Breast epithelium (tissue), 4 donors: ENCODE measurements at regions not wholly inside any gene's neighbourhood (a gene's known extent, or its start where the extent isn't known, plus 50 kb on each side); places are given as distances from the start of the nearest gene placed in this dataset.
"Not testable (repeated sequence)": the region's sequence is repeated elsewhere in the genome, so short reads cannot be mapped to it uniquely, and the experiment has no call there.

Experiments used
- DNase-seq, 2 donors: peaks; one replicate each; pipeline ENCODE4 v3.0.0-alpha.2; 2019; ENCODE audit warnings: low spot score in 2 of 2
- H3K27ac ChIP-seq, 2 donors: fragments of 200-600 bp; sonication (generic) in 1 of 2; one replicate each; pipeline ENCODE4 v1.5.1; 2016 to 2019; ENCODE audit warnings: mild to moderate bottlenecking in 1 of 2
- H3K27me3 ChIP-seq, 2 donors: fragments of 200-600 bp; sonication (generic) in 1 of 2; one replicate each; pipeline versions ENCODE4 v1.5.1 to v1.6.0; 2017 to 2019; ENCODE audit warnings: control low read depth in 1 of 2, mild to moderate bottlenecking in 1 of 2
- H3K36me3 ChIP-seq: fragments of 200-600 bp; one replicate; pipeline ENCODE4 v1.5.1; 2019
- H3K4me1 ChIP-seq, 2 donors: fragments of 200-600 bp; sonication (generic); one replicate each; pipeline ENCODE4 v1.5.1; 2016 to 2019; ENCODE audit warnings: control low read depth in 1 of 2
- H3K4me3 ChIP-seq, 3 donors: fragments of 200-600 bp; sonication (generic); 1 replicate in 2 of 3; 2 replicates in 1 of 3; pipeline ENCODE4 v1.5.1; 2016 to 2019; ENCODE audit warnings: mild to moderate bottlenecking in 3 of 3, moderate library complexity in 2 of 3
- H3K9me3 ChIP-seq, 2 donors: fragments of 200-600 bp; sonication (generic) in 1 of 2; one replicate each; pipeline ENCODE4 v1.5.1; 2016 to 2019; ENCODE audit warnings: control low read depth in 1 of 2
- POLR2A ChIP-seq: fragments of 450-650 bp; IDR thresholded peaks from one replicate; pipeline ENCODE4 v1.6.1; 2016; ENCODE audit warnings: antibody characterized with exemption, mild to moderate bottlenecking, moderate library complexity
- POLR2AphosphoS5 ChIP-seq, 3 donors: sonication (generic); formaldehyde crosslinking; IDR thresholded peaks; one replicate each; pipeline ENCODE4 v1.6.1; 2017; ENCODE audit warnings: antibody characterized with exemption in 3 of 3
- intact Hi-C: fragments of 100-400 bp; cut with DNase I; formaldehyde crosslinking; loops from one replicate; pipeline ENCODE4 v1.15.1; 2023; ENCODE audit warnings: low total_unique reads
- TF ChIP-seq, protein P1 (sequence below), 3 donors: fragments of 450-650 bp; IDR thresholded peaks; one replicate each; pipeline ENCODE4 v1.5.1; 2016 to 2017; ENCODE audit warnings: antibody characterized with exemption in 3 of 3, mild to moderate bottlenecking in 3 of 3, moderate library complexity in 3 of 3

DNA sequence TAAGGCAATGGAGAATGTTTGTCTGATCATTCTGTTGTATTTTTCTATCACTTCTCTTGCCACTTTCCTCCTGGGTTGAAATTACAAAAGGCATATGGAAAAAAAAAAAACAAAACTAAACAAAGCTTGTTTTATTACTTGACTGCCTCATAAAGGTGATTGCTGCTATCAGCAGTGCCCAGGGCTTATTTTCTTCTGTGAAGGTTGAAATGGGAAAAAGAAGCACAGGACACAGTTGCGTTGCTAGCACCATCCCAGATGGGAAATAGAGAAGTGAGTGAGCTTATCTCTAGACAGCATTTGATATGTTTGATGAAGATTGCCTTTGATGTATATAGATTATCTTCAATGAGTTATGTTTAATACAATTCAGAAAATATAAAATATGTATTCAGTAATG is 633.8 kb upstream of the ZNF804A start:
- intact Hi-C loops, result no loop called here
- H3K27me3 ChIP-seq, result no peaks in the 10 kb centered on the region
- TF ChIP-seq, protein P1, sequence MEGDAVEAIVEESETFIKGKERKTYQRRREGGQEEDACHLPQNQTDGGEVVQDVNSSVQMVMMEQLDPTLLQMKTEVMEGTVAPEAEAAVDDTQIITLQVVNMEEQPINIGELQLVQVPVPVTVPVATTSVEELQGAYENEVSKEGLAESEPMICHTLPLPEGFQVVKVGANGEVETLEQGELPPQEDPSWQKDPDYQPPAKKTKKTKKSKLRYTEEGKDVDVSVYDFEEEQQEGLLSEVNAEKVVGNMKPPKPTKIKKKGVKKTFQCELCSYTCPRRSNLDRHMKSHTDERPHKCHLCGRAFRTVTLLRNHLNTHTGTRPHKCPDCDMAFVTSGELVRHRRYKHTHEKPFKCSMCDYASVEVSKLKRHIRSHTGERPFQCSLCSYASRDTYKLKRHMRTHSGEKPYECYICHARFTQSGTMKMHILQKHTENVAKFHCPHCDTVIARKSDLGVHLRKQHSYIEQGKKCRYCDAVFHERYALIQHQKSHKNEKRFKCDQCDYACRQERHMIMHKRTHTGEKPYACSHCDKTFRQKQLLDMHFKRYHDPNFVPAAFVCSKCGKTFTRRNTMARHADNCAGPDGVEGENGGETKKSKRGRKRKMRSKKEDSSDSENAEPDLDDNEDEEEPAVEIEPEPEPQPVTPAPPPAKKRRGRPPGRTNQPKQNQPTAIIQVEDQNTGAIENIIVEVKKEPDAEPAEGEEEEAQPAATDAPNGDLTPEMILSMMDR (IDR thresholded peaks at IDR 0.05), result no peak
- TF ChIP-seq POLR2A, result no peak
- TF ChIP-seq POLR2AphosphoS5 (IDR thresholded peaks at IDR 0.05), result no peak
- DNase-seq, result no peak
- no peaks in the 10 kb centered on the region for H3K9me3 ChIP-seq
- H3K4me1 ChIP-seq, result no peaks in the 10 kb centered on the region
- H3K27ac ChIP-seq, result no peak overlapping the region
- no peaks in the 10 kb centered on the region for H3K36me3 ChIP-seq
- no peak overlapping the region for H3K4me3 ChIP-seq

DNA sequence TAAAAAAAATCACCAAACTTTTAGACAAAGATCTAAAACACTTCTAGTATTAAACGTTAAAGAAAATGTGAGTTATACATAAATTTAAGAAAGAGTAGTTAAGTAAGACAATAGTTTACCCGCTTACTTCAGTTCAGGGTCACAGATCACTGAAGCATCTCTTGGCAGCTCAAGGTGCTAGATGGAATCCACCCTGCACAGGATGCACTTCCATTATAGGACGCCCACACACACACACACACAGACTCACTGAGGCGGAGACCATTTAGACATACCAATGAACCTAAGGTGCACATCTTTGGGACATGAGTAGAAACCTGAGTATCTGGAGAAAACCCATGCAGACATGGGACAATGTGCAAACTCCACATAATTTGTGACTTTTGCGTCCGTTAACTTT is 630.6 kb upstream of the ZNF804A start:
- Histone ChIP-seq H3K9me3 (no peaks in the 10 kb centered on the region), H3K36me3 (no peaks in the 10 kb centered on the region), H3K4me3 (no peak overlapping the region), H3K4me1 (no peaks in the 10 kb centered on the region), H3K27me3 (no peaks in the 10 kb centered on the region), H3K27ac (no peak overlapping the region)
- TF ChIP-seq POLR2A, result no peak
- no peak for TF ChIP-seq POLR2AphosphoS5 (IDR thresholded peaks at IDR 0.05)
- TF ChIP-seq, protein P1 (IDR thresholded peaks at IDR 0.05), result no peak
- intact Hi-C loops, result no loop called here
- DNase-seq, result no peak

DNA sequence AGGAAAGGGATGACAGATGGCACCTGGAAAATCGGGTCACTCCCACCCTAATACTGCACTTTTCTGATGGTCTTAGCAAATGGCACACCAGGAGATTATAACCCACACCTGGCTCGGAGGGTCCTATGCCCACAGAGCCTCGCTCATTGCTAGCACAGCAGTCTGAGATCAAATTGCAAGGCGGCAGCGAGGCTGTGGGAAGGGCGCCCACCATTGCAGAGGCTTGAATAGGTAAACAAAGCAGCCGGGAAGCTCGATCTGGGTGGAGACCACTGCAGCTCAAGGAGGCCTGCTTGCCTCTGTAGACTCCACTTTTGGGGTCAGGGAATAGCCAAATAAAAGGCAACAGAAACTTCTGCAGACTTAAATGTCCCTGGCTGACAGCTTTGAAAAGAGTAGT is 622.7 kb upstream of the ZNF804A start:
- H3K27ac ChIP-seq, H3K27me3 ChIP-seq, H3K4me3 ChIP-seq, H3K4me1 ChIP-seq, H3K36me3 ChIP-seq, H3K9me3 ChIP-seq, intact Hi-C loops, DNase-seq: not testable (repeated sequence)

DNA sequence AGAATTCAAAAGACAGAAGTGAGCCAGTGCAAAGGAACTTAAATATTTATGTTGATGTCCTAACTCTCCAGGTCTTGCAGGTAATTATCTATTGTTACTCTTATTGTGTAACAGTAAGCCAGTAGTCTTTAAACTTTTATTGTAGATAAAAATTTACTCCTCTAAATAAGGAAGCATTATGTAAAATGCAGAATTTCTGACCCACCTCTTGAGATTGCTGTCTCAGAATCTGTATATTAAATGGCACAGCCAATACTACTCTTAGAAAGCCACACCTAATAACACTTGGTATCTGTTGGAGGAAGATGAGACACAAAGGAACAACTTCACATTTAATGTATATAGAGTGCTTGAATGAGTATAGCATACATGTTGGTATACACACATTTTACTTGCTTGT is 613.5 kb upstream of the ZNF804A start:
- H3K27me3 ChIP-seq, result no peaks in the 10 kb centered on the region
- intact Hi-C loops, result no loop called here
- no peak for DNase-seq
- no peaks in the 10 kb centered on the region for H3K4me1 ChIP-seq
- peaks cover 0 to 5% of the 10 kb centered on the region in 2 donors for H3K9me3 ChIP-seq
- no peak overlapping the region for H3K27ac ChIP-seq
- H3K4me3 ChIP-seq, result no peak overlapping the region
- TF ChIP-seq POLR2A (no peak), POLR2AphosphoS5 (IDR thresholded peaks at IDR 0.05) (no peak)
- H3K36me3 ChIP-seq, result no peaks in the 10 kb centered on the region

DNA sequence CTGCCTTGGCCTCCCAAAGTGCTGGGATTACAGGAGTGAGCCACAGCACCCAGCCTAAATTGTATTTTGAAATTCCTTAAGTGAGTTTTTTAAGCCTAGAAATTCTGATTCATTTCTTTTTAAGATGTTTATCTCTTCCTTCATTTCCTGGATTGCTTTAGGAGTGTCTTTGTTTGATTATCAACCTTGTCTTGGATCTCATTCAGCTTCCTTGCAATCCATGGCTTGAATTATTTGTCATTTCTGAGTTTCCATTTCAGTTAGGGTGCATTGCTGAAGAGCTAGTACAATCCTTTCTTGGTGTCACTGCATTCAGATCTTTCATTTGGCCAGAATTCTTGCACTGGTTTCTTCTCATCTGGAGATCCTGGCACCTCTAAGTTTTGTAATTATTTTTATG is 606.4 kb upstream of the ZNF804A start:
- Histone ChIP-seq H3K9me3 (peaks cover 0 to 5% of the 10 kb centered on the region in 2 donors), H3K4me1 (no peaks in the 10 kb centered on the region), H3K36me3 (no peaks in the 10 kb centered on the region), H3K27ac (no peak overlapping the region), H3K27me3 (no peaks in the 10 kb centered on the region), H3K4me3 (no peak overlapping the region)
- no peak for DNase-seq
- TF ChIP-seq POLR2A (no peak), POLR2AphosphoS5 (IDR thresholded peaks at IDR 0.05) (no peak)
- TF ChIP-seq, protein P1 (IDR thresholded peaks at IDR 0.05), result no peak
- intact Hi-C loops, result no loop called here

DNA sequence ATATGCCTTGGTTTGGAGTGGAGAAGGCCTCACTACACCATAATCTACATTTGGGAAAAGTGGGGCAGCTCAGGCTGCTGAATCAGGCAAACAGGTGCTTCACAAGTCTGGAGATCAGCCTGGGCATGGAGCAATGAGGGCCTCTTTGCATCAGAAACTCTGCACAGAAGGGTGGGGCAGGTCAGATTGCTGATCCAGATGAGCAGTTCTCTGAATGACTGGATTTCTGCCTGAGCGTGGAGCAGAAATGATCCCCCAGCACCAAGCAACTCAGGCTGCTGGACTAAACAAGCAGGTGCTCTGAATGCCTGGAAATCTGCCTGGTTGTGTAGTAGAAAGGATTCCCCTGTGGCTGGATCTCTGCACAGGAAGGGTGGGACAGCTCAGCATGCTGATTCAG is 605.3 kb upstream of the ZNF804A start:
- Histone ChIP-seq H3K27ac (no peak overlapping the region), H3K36me3 (no peaks in the 10 kb centered on the region), H3K4me3 (no peak overlapping the region), H3K27me3 (no peaks in the 10 kb centered on the region), H3K9me3 (peaks cover 0 to under 1% of the 10 kb centered on the region in 2 donors), H3K4me1 (no peaks in the 10 kb centered on the region)
- intact Hi-C loops, result no loop called here
- no peak for DNase-seq
- no peak for TF ChIP-seq POLR2A
- no peak for TF ChIP-seq POLR2AphosphoS5 (IDR thresholded peaks at IDR 0.05)
- TF ChIP-seq, protein P1 (IDR thresholded peaks at IDR 0.05), result no peak
